B cell (primary cell): ENCODE measurements at regions not wholly inside any gene's neighbourhood (a gene's known extent, or its start where the extent isn't known, plus 50 kb on each side); places are given as distances from the start of the nearest gene placed in this dataset.

Experiments used
- EZH2 ChIP-seq: IDR thresholded peaks from 2 replicates; pipeline ENCODE4 v1.6.1; 2012; ENCODE audit warnings: borderline replicate concordance, low read depth, mild to moderate bottlenecking, moderate library complexity, low read length; ENCODE audit not compliant: insufficient read depth, poor library complexity, severe bottlenecking
- TF ChIP-seq, protein P1 (sequence below): fragments of 200-600 bp; IDR thresholded peaks from one replicate; pipeline ENCODE4 v1.8.0; 2022; ENCODE audit warnings: antibody characterized with exemption, mild to moderate bottlenecking

DNA sequence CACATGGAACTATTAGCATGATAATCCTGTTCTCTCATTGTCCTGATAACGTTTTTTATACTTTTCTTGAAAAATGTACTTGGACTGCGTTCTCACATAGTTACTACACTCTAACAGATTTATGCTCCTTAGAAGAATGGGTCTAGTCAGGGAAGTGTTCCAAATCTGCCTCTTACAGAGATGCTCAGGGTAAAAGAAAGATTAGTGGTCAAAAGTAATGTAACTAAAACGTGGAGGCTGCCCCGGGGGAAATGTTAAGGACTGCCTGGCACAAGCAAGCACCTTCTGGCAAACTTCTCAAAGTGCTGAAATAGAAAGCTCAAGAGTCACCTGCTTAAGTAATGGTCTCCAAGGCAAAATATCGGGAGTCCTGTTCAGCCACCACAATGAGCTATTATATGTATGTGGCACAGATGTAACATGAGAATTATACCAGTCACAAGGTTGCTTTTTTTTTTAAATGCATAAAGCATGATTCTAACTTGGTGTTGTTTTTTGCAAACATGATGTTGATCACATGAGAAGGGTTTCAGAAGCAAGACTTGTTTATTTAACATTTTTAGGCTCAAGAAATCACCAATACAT, 244.5 kb upstream of the JARID2 start:
- TF ChIP-seq, protein P1, sequence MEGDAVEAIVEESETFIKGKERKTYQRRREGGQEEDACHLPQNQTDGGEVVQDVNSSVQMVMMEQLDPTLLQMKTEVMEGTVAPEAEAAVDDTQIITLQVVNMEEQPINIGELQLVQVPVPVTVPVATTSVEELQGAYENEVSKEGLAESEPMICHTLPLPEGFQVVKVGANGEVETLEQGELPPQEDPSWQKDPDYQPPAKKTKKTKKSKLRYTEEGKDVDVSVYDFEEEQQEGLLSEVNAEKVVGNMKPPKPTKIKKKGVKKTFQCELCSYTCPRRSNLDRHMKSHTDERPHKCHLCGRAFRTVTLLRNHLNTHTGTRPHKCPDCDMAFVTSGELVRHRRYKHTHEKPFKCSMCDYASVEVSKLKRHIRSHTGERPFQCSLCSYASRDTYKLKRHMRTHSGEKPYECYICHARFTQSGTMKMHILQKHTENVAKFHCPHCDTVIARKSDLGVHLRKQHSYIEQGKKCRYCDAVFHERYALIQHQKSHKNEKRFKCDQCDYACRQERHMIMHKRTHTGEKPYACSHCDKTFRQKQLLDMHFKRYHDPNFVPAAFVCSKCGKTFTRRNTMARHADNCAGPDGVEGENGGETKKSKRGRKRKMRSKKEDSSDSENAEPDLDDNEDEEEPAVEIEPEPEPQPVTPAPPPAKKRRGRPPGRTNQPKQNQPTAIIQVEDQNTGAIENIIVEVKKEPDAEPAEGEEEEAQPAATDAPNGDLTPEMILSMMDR, result no peak
- no peak for TF ChIP-seq EZH2
